ENCODE measurements at regions not wholly inside any gene's neighbourhood (a gene's known extent, or its start where the extent isn't known, plus 50 kb on each side); places are given as distances from the start of the nearest gene placed in this dataset.
"Not testable (repeated sequence)": the region's sequence is repeated elsewhere in the genome, so short reads cannot be mapped to it uniquely, and the experiment has no call there.

GRCh38 chr2:240240017-240240734, 99.7 kb upstream of the OTOS start:
- CTCF ChIA-PET: no interaction called here

GRCh38 chr2:240240781-240241180, 100.3 kb upstream of the OTOS start:
- H3K27me3 ChIP-seq (replicated peaks; ENCODE audit: insufficient read depth, low read depth, low read length, poor library complexity): peaks cover 7% of the 10 kb centered on the region
- H3K27ac ChIP-seq (ENCODE audit: low read depth, low read length, poor library complexity, severe bottlenecking): no peak overlapping the region
- CTCF ChIA-PET: no interaction called here
- no TSS peak for BruUV-seq (replicated peaks)
- POLR2A ChIA-PET (ENCODE audit: low non-redundant PET): no interaction called here
- no peak for DNase-seq (ENCODE audit: low spot score)
- H3K4me1 ChIP-seq (ENCODE audit: insufficient read depth, low read length, poor library complexity, severe bottlenecking): no peaks in the 10 kb centered on the region
- no peaks in the 10 kb centered on the region for H3K36me3 ChIP-seq (ENCODE audit: insufficient read depth, low read length, poor library complexity, severe bottlenecking)
- TF ChIP-seq CTCF (conservative IDR thresholded peaks at IDR 0.05; ENCODE audit: low read depth, low read length) (no peak), EZH2 (IDR thresholded peaks at IDR 0.05; ENCODE audit: borderline replicate concordance, low read depth, low read length, poor library complexity, severe bottlenecking) (no peak)
- intact Hi-C loops (cut with micrococcal nuclease; ENCODE audit: unreplicated experiment): no loop called here
- H3K4me3 ChIP-seq (ENCODE audit: low read depth, low read length, poor library complexity, severe bottlenecking): no peak overlapping the region
- H3K9me3 ChIP-seq (ENCODE audit: low read depth, low read length, poor library complexity, severe bottlenecking): no peaks in the 10 kb centered on the region

More at GRCh38 chr2:240240017-240240734, 99.7 kb upstream of the OTOS start:
- TF ChIP-seq CTCF (conservative IDR thresholded peaks at IDR 0.05; ENCODE audit: low read depth, low read length): no peak
- no peak for TF ChIP-seq EZH2 (IDR thresholded peaks at IDR 0.05; ENCODE audit: borderline replicate concordance, low read depth, low read length, poor library complexity, severe bottlenecking)
- peaks cover 7% of the 10 kb centered on the region for H3K27me3 ChIP-seq (replicated peaks; ENCODE audit: insufficient read depth, low read depth, low read length, poor library complexity)
- no peaks in the 10 kb centered on the region for H3K4me1 ChIP-seq (ENCODE audit: insufficient read depth, low read length, poor library complexity, severe bottlenecking)
- intact Hi-C loops (cut with micrococcal nuclease; ENCODE audit: unreplicated experiment): no loop called here
- no peaks in the 10 kb centered on the region for H3K36me3 ChIP-seq (ENCODE audit: insufficient read depth, low read length, poor library complexity, severe bottlenecking)
- POLR2A ChIA-PET (ENCODE audit: low non-redundant PET): no interaction called here
- DNase-seq (ENCODE audit: low spot score): no peak
- H3K4me3 ChIP-seq (ENCODE audit: low read depth, low read length, poor library complexity, severe bottlenecking): no peak overlapping the region
- no TSS peak for BruUV-seq (replicated peaks)
- H3K9me3 ChIP-seq (ENCODE audit: low read depth, low read length, poor library complexity, severe bottlenecking): no peaks in the 10 kb centered on the region
- no peak overlapping the region for H3K27ac ChIP-seq (ENCODE audit: low read depth, low read length, poor library complexity, severe bottlenecking)

GRCh38 chr2:240241572-240241971, 101.1 kb upstream of the OTOS start:
- Histone ChIP-seq H3K27ac (ENCODE audit: low read depth, low read length, poor library complexity, severe bottlenecking) (no peak overlapping the region), H3K4me3 (ENCODE audit: low read depth, low read length, poor library complexity, severe bottlenecking) (no peak overlapping the region), H3K27me3 (replicated peaks; ENCODE audit: insufficient read depth, low read depth, low read length, poor library complexity) (peaks cover 7% of the 10 kb centered on the region), H3K4me1 (ENCODE audit: insufficient read depth, low read length, poor library complexity, severe bottlenecking) (no peaks in the 10 kb centered on the region), H3K36me3 (ENCODE audit: insufficient read depth, low read length, poor library complexity, severe bottlenecking) (no peaks in the 10 kb centered on the region), H3K9me3 (ENCODE audit: low read depth, low read length, poor library complexity, severe bottlenecking) (no peaks in the 10 kb centered on the region)
- POLR2A ChIA-PET (ENCODE audit: low non-redundant PET): no interaction called here
- CTCF ChIA-PET: no interaction called here
- TF ChIP-seq CTCF (conservative IDR thresholded peaks at IDR 0.05; ENCODE audit: low read depth, low read length) (no peak), EZH2 (IDR thresholded peaks at IDR 0.05; ENCODE audit: borderline replicate concordance, low read depth, low read length, poor library complexity, severe bottlenecking) (no peak)
- no peak for DNase-seq (ENCODE audit: low spot score)
- no TSS peak for BruUV-seq (replicated peaks)
- intact Hi-C loops (cut with micrococcal nuclease; ENCODE audit: unreplicated experiment): no loop called here

- H3K27ac ChIP-seq (ENCODE audit: low read depth, low read length, poor library complexity, severe bottlenecking); CTCF ChIA-PET; H3K27me3 ChIP-seq (replicated peaks; ENCODE audit: insufficient read depth, low read depth, low read length, poor library complexity); BruUV-seq (replicated peaks); intact Hi-C loops (cut with micrococcal nuclease; ENCODE audit: unreplicated experiment); H3K36me3 ChIP-seq (ENCODE audit: insufficient read depth, low read length, poor library complexity, severe bottlenecking); DNase-seq (ENCODE audit: low spot score); POLR2A ChIA-PET (ENCODE audit: low non-redundant PET); H3K4me3 ChIP-seq (ENCODE audit: low read depth, low read length, poor library complexity, severe bottlenecking); H3K9me3 ChIP-seq (ENCODE audit: low read depth, low read length, poor library complexity, severe bottlenecking); H3K4me1 ChIP-seq (ENCODE audit: insufficient read depth, low read length, poor library complexity, severe bottlenecking): not testable (repeated sequence)
Observed at GRCh38 chr2:240243049-240243448, 102.6 kb upstream of the OTOS start.

All from A673 (cell line).